GM04503 (cell line): ENCODE measurements at regions not wholly inside any gene's neighbourhood (a gene's known extent, or its start where the extent isn't known, plus 50 kb on each side); places are given as distances from the start of the nearest gene placed in this dataset.
"Not testable (repeated sequence)": the region's sequence is repeated elsewhere in the genome, so short reads cannot be mapped to it uniquely, and the experiment has no call there.

Experiments
- DNase-seq: peaks from one replicate; pipeline ENCODE4 v3.0.0-alpha.2; 2012; ENCODE audit warnings: low read depth

DNA sequence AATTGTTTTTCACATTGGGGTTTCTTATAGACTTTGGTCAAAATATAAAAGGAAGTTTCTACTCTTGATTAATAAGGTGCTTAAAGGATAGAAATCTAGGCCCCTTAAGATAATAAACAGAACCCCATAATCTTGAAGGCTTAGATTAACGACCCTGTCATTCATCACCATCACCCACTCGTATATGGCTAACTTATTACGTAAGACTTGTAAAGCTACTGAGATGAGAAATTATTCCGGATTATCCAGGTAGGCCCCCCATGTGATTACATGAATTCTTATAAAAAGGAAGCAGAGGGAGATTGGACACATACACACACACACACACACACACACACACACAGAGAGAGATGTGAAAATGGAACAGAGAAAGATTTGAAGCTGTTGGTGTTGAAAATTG is 1489.2 kb upstream of the TENM4 start:
- DNase-seq = no peak

DNA sequence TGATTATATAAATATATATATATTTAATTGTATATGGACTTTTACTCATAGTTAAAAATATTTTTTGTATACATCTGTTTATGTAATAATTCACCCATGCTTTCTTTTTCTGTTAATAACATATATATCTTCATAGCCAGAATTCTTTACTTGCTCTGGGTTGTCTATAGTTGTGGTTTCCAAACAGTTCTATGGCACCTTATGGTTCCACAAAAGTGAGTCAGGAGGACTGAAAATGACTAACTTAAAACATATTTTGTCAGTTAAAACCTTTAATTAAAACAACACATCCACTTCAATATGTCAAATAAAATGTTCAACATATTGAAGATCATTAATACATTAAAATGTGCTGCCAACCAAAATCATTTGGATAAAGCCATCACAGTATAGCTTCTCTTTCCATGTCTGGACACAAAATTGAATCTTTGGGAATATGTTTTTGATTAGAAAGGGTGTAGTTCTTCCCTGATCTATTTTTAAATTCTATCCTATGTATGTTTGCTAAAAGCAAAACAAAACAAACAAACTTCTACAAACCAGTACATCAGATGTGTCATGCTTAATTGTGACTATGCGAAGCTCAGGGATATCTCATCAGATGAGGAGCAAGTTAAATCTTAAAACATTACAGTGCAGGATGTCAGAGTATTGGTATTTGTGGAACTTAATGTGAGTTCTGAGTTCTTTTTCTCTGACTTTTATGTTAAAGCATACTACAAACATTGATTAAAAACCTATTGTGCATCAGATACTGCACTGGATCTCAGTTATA is 1488.4 kb upstream of the TENM4 start:
- no peak for DNase-seq

DNA sequence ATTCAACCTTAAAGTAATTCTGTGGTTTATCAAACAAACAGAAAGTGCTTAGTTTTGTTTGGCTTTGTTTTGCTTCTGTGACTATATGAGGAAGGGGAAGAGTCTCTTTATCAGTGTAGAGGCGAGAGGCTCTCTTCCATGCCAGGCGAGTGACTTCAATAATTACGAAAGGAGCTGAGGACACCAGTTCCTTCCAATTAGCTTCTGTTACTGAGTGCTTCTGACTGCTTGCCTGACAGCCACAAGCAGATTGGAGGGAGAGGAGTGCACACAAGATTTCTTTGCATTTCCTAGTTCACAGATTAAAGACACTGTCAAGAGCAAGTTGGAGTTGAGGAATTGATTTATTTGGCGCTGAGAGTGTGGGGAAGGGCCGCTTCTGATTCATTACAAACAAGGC is 1484.5 kb upstream of the TENM4 start:
- no peak for DNase-seq

DNA sequence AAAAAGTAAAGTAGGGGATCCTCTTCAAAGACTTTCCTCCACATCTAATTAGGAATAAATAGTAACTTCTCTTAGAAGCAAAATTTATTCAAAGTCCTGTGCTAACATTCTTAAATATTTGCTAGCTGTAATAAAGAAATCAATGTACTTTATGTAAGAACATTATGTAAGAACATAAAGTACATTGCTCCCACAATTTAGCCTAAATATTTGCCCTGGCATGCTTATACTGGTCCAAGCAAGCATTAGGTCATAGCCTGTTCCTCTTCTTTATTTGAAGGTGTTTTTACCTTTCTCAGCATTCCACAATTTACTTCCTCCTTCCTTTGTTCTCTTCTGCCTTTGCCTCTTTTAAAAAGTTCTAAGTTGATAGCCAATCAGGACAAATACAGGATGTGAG is 1480.5 kb upstream of the TENM4 start:
- DNase-seq = not testable (repeated sequence)

DNA sequence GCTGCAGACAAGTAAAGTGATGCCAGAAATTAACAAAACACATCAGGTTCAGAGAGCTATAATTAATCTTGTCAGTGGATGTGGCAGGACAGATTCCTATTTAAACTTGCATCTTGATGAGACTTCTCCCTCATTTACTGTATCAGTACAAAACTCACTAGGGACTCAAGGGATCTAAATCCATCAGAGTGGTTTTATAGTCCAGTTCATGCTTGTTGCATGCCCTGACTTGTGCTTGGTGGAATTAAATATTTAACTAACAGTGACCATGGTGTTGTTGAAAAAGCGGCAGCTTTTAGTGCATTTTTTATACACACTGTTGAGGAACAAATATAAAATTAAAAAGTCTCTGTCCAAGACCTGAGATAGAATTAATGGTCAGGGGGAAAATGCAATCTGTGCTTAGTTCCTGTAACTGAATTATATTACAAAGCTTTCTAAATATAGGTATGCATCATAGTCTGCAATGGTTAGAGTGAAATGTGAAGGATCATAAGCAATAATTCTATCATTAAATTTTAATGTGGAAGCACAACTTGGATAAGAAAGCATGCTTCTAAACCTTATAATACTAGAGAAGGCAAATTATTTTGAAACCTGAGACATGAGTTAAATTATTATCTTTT is 1475.5 kb upstream of the TENM4 start:
- DNase-seq = no peak

DNA sequence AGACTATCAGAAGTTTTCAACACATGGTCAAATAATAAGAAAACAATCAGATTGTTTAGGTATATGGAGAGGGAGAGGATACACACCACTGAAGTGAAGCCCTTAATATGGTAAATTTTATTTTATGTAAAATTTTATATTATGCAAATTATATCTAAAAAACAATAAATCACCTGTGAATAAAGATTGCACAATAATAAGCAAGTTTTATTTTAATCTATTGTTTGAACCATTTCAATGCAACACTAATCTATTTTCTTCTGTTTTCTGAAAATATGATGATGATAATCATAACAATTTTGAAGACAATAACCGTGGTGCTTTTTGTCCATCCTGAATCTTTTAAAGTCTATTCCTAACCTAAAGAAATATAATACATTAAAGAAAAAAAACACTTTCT is 1473.5 kb upstream of the TENM4 start:
- DNase-seq = no peak

DNA sequence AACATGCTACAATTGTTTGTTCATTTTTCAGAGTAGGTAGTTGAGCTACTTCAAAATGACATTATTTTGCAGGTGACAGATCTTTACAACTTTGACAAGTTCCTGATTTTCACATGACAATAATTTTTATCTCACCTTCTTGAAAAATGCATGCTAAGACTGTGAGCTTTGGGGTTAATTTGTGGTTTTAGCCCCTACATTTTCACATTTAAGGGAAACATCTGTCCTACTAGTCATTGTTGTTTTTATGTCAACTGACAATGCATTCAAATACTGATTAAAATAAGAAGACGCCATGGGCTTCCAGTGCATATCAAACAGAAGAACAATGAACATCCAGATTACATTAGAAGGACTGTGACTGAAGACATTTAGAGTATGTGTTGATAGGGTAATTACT is 1470.8 kb upstream of the TENM4 start:
- DNase-seq = no peak

DNA sequence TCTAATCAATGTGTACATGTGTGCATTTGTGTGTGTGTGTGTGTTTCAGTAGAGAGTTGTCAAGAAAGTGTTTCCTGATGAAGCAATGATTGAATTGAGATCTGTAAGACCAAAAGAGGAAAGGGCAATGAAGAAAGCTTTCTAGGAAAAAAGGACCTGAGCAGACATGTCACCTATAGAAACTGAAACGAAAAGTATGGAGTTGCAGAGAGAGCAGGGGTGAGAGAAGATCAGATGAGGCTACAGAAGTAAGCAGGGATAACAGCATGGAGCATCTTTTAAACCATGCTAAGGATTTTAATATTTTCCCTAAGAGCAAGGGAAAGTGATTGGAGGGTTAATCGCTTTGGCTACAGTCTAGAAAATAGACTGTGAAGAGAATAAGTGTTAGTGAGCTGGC is 1459.4 kb upstream of the TENM4 start:
- no peak for DNase-seq

DNA sequence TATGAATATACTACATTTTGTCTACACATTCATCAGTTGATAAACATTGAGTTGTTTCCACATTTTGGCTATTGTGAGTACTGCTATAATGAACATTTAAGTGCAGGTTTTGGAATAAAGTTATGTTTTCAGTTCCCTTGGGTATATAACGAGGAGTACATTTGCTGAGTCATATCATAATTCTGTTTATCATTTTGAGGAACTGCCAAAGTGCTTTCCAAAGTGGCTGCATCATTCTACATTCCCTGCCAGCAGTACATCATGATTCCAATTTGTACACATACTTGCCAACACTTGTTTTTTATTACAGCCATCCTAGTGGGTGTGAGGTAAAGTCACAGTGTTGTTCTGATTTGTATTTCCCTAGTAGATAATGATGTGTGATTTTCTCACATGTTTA is 1458.6 kb upstream of the TENM4 start:
- no peak for DNase-seq

DNA sequence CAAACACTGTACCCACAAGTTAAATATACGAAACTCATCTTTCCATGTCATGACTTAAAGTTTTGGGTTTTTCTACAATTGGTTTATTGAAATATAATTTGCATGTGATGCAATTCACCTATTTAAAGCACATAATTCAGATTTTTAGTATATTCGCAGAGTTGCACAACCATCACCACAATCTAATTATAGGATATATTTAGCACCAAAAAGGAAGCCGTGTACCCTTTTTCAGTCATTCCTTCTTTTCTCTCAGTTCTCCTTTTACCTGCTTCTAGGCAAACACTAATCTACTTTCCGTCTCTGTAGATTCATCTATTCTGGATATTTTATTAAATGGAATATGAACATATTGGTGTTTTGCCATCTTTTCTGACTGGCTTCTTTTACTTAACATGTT is 1458.1 kb upstream of the TENM4 start:
- DNase-seq = no peak

DNA sequence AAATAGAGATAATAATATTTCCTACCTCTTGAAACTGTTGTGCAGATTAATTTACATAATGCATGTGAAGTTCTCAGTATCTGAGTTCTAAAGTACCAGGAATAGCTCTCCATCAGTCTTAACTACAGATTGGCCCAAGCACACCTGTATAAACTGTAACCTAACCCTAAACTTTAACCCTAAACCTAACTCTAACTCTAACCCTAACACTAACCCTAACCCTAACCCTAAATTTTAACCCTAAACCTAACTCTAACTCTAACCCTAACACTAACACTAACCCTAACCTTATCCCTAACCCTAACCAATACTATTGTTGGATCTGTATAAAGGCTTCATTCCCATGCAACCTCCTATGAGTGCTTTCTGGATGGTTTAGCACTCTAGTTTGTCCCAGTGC is 1445.9 kb upstream of the TENM4 start:
- no peak for DNase-seq

DNA sequence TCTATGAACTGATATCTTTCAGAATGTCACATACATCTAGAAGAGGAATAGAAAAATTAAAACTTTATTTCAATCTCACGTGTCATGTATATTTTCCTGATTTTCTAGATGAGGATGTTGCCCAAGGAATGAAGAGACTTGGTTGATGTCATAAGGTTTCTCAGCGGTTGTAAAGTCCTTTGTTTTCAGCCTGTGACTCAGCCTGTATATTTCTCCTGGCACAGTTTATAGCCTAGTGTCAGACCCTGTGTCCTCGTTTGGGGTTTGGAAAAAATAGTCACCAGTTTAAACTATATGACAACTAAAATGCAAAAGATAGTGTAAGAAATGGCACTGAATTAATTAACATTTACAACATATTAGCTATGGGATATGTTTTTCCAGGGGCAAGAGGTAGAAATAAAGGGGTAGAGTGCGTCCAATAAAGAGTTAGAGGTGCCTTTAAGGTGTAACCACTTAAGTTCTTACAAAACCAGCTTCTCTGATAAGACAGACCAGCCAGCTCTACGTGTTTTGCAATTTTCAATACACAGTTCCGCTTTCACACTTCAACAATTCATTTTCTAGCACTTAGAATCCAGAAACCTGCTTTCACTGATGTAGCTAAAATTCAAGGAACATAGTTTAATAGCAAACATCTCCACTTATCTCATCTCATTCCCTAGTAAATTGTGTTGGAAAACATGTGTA is 1432.6 kb upstream of the TENM4 start:
- no peak for DNase-seq

DNA sequence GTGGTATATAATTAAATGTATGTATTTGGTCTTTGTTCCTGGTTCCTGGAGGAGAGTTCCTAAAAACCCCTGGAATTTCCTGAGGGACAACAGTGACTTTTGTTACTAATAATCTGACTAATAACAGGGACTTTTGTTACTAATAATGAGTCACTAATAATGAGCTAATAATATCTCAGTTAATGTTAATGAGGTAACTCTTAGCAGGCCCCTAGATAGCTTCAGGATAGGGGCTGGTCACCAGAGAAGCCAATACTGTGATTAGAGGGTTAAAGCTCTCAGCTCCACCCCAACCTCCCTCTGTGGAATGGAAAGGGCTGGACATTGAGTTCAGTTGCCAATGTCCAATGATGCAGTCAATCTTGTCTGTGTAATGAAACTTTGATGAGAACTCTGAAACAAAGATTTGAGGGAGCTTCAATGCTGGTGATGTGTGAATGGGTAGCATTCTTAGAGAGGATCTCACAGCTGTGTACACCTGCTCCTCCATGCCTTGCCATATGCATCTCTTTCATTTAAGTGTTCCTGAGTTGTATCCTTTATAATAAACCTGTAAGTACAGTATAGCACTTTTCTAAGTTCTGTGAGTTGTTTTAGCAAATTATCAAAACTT is 1431.4 kb upstream of the TENM4 start:
- DNase-seq = no peak

DNA sequence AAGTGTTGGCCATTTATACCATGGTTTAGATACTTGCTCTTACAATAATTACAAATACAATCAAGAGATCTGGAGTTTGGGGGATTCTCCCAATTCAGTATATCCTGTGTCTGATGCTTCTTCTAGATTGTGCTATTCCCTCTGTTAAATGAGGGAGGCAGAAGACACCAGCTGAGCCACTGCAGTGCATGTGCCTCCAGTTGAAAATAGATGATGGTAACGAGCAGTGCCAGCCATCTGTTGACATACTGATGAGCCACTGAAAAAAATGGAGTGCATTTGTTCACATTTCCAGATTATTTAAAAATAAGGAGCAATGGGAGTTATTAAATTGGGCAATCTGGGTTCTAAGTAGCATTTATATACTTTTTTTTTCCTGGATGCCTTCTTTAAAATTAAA is 1428.0 kb upstream of the TENM4 start:
- no peak for DNase-seq

DNA sequence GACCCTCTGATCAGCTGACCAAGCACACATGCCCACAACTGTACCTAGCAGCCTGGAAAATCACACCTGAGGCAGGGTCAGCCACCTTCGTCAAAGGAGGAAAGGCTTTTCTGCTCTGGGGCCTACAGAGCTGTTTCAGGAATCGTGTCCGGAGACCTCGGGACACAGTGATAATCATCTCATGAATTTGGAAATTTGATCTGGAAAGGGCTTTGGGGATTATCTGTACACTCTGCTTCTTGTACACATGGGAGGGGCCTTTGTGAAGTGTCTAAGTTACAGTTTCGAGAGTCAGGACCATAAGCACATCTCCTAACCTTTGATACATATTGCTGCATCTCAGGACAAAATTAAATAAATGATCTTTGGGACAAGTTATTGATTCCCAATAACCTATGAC is 1421.2 kb upstream of the TENM4 start:
- DNase-seq = no peak

DNA sequence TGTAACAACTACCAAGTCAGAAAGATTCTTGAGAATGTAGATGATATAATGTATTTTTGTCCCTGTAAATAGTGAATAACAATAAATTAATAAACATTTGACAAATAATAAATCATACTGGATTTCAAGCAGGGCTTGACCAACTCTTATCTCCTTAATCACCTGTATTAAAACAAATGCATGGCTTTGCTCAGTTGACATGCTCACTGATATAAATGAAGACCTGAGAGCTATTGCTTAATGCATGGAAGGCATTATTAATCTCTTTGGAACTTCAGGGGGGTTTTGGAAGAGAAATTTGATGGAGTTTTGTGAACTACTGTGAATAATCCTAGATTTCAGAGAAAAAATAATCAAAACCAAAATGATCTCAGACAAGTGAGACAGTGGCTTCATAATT is 1420.4 kb upstream of the TENM4 start:
- DNase-seq = no peak

DNA sequence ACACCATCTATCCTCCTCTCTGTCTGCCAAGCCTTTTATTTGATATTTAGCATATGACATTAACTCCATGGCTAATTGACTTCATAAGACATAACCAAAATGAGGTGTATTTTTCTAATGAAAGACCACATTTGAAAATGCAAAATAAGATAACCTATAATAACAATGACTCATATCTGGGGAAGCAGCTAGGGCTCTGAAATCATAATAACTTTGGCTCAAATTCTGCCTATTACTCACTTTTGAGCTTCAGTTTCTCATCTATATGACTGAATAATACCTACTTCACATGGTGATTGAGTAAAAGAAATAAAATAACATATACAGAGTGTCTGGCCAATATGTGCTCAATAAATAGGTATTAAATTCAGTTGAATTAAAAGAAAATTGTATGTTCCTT is 1419.8 kb upstream of the TENM4 start:
- no peak for DNase-seq

DNA sequence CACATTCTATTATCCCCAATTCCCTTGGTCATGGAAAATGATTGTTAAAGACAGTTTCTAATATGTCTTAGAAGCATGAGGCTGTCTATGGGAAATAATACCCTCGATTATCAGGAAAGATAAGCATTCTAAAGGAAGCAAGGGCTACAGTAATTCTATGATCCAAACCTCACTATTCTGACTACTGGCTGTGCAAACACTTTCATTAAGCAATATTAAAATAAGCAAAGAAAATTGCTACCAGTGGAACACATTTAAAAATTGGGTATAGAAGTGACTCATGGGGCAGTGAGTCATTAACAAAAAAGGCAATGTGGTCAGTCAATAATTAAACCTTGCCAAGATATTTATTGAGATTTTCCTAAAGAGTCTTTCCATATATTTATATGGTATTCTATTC is 1415.2 kb upstream of the TENM4 start:
- no peak for DNase-seq

DNA sequence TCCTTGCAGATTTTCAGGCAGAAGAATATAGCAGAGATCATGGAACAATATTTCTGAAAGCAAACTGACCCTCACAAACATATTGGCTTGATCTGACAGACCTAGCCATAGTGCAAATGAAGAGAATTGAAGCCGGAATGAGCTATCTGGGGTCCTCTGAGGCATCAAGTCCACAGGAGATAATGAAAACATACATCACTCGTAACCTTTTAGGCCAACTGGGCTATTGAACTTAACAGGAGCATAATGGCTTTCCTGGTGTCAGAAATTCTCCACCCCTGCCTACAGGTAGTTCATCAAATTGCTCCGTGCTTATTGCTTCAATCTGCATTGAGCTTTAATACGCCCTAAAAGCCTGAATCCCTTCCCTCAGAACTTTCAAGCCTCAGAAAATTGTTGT is 1414.6 kb upstream of the TENM4 start:
- DNase-seq = no peak

DNA sequence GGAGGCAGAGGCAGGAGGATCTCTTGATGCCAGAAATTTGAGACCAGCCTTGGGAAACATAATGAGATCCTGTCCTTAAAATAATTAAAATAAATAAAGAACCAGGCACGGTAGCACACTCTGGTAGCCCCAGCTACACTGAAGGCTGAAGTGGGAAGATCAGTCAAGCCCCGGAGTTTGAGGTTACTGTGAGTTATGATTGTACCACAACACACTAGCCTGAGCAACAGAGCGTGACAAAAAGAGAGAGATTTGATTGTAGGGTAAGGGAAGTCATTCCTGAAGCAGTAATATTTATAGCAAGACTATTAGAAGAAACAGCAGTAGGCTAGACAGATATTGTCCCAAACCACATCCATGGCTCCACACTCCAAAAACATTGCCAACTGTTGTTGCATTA is 1408.4 kb upstream of the TENM4 start:
- no peak for DNase-seq

DNA sequence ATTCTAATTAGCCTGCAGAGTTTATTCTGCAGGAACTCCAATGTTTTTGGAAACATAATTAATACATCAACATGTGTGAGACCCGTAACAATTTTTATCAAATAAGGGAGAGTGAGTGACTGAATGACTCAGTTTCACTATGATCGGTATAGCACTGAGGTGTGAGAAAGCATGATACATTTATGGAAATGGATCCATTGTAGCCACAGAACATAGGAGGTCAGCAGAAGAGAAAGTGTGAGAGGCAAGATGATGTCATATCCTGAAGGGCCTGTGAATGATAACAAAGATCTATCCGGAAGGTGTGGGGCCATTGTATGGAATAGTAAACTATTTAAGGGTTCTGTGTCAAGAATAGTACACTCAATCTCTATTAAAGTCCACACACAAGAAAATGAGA is 1406.1 kb upstream of the TENM4 start:
- DNase-seq = no peak

DNA sequence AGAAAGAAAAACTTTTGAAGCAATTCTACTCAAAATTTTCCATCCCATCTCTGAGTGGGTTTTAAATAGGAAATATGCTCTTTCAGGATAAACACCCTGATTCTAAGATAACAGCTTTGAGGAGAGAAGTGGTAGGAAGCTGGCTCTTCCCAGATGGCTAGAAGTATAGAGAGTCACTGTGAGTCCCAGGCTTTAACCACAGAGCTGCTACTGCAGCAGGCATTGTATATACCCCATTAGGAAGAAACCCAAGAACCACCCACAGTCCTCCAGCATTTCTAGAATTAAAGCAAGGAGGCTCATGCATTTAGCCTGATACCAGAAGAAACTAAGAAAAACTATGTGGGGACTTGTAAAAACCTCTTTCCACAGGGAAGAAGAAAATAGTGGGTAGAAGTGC is 1405.6 kb upstream of the TENM4 start:
- DNase-seq = no peak
